ENCODE measurements at regions not wholly inside any gene's neighbourhood (a gene's known extent, or its start where the extent isn't known, plus 50 kb on each side); places are given as distances from the start of the nearest gene placed in this dataset.
"Not testable (repeated sequence)": the region's sequence is repeated elsewhere in the genome, so short reads cannot be mapped to it uniquely, and the experiment has no call there.

GRCh38 chr2:71989671-71990070 is 158.0 kb downstream of the CYP26B1 start:
- Histone ChIP-seq H3K4me1 (ENCODE audit: control insufficient read depth, insufficient read depth, low read length) (no peaks in the 10 kb centered on the region), H3K27me3 (ENCODE audit: control insufficient read depth, insufficient read depth, low read length) (no peaks in the 10 kb centered on the region), H3K4me3 (ENCODE audit: low read depth, low read length) (no peak overlapping the region), H3K9me3 (ENCODE audit: control insufficient read depth, insufficient read depth, low read depth, low read length) (no peaks in the 10 kb centered on the region), H3K36me3 (ENCODE audit: control insufficient read depth, insufficient read depth, low read length) (no peaks in the 10 kb centered on the region), H3K27ac (ENCODE audit: low read depth, low read length) (no peak overlapping the region), H3K9ac (ENCODE audit: low read length) (no peak overlapping the region)

GRCh38 chr2:71988170-71988569 is 159.5 kb downstream of the CYP26B1 start:
- no peaks in the 10 kb centered on the region for H3K4me1 ChIP-seq (ENCODE audit: control insufficient read depth, insufficient read depth, low read length)
- no peaks in the 10 kb centered on the region for H3K27me3 ChIP-seq (ENCODE audit: control insufficient read depth, insufficient read depth, low read length)
- H3K9me3 ChIP-seq (ENCODE audit: control insufficient read depth, insufficient read depth, low read depth, low read length) = no peaks in the 10 kb centered on the region
- H3K27ac ChIP-seq (ENCODE audit: low read depth, low read length) = no peak overlapping the region
- H3K9ac ChIP-seq (ENCODE audit: low read length) = no peak overlapping the region
- no peak overlapping the region for H3K4me3 ChIP-seq (ENCODE audit: low read depth, low read length)
- H3K36me3 ChIP-seq (ENCODE audit: control insufficient read depth, insufficient read depth, low read length) = no peaks in the 10 kb centered on the region

- Histone ChIP-seq H3K9ac (ENCODE audit: low read length) (no peak overlapping the region), H3K27me3 (ENCODE audit: control insufficient read depth, insufficient read depth, low read length) (peaks cover 3% of the 10 kb centered on the region), H3K4me1 (ENCODE audit: control insufficient read depth, insufficient read depth, low read length) (no peaks in the 10 kb centered on the region), H3K9me3 (ENCODE audit: control insufficient read depth, insufficient read depth, low read depth, low read length) (peaks cover 10% of the 10 kb centered on the region), H3K4me3 (ENCODE audit: low read depth, low read length) (no peak overlapping the region), H3K36me3 (ENCODE audit: control insufficient read depth, insufficient read depth, low read length) (no peaks in the 10 kb centered on the region), H3K27ac (ENCODE audit: low read depth, low read length) (no peak overlapping the region)
Measured at GRCh38 chr2:71976685-71977084, 171.0 kb downstream of the CYP26B1 start.

- H3K27ac ChIP-seq (ENCODE audit: low read depth, low read length) = no peak overlapping the region
- no peak overlapping the region for H3K4me3 ChIP-seq (ENCODE audit: low read depth, low read length)
- peaks cover 3% of the 10 kb centered on the region for H3K27me3 ChIP-seq (ENCODE audit: control insufficient read depth, insufficient read depth, low read length)
- no peak overlapping the region for H3K9ac ChIP-seq (ENCODE audit: low read length)
- H3K4me1 ChIP-seq (ENCODE audit: control insufficient read depth, insufficient read depth, low read length) = no peaks in the 10 kb centered on the region
- H3K9me3 ChIP-seq (ENCODE audit: control insufficient read depth, insufficient read depth, low read depth, low read length) = peaks cover 10% of the 10 kb centered on the region
- no peaks in the 10 kb centered on the region for H3K36me3 ChIP-seq (ENCODE audit: control insufficient read depth, insufficient read depth, low read length)
Measured at GRCh38 chr2:71974846-71975245, 172.8 kb downstream of the CYP26B1 start.

GRCh38 chr2:71971493-71971892 is 176.2 kb downstream of the CYP26B1 start:
- H3K4me1 ChIP-seq (ENCODE audit: control insufficient read depth, insufficient read depth, low read length) = no peaks in the 10 kb centered on the region
- H3K9me3 ChIP-seq (ENCODE audit: control insufficient read depth, insufficient read depth, low read depth, low read length) = no peaks in the 10 kb centered on the region
- no peaks in the 10 kb centered on the region for H3K36me3 ChIP-seq (ENCODE audit: control insufficient read depth, insufficient read depth, low read length)
- H3K9ac ChIP-seq (ENCODE audit: low read length) = no peak overlapping the region
- H3K27ac ChIP-seq (ENCODE audit: low read depth, low read length) = no peak overlapping the region
- no peak overlapping the region for H3K4me3 ChIP-seq (ENCODE audit: low read depth, low read length)
- peaks cover 3% of the 10 kb centered on the region for H3K27me3 ChIP-seq (ENCODE audit: control insufficient read depth, insufficient read depth, low read length)

- Histone ChIP-seq H3K9ac (ENCODE audit: low read length) (no peak overlapping the region), H3K36me3 (ENCODE audit: control insufficient read depth, insufficient read depth, low read length) (no peaks in the 10 kb centered on the region), H3K27me3 (ENCODE audit: control insufficient read depth, insufficient read depth, low read length) (no peaks in the 10 kb centered on the region), H3K27ac (ENCODE audit: low read depth, low read length) (no peak overlapping the region), H3K4me1 (ENCODE audit: control insufficient read depth, insufficient read depth, low read length) (no peaks in the 10 kb centered on the region), H3K4me3 (ENCODE audit: low read depth, low read length) (no peak overlapping the region), H3K9me3 (ENCODE audit: control insufficient read depth, insufficient read depth, low read depth, low read length) (no peaks in the 10 kb centered on the region)
Measured at GRCh38 chr2:71965530-71965929, 182.1 kb downstream of the CYP26B1 start.

- Histone ChIP-seq H3K4me1 (ENCODE audit: control insufficient read depth, insufficient read depth, low read length) (no peaks in the 10 kb centered on the region), H3K9ac (ENCODE audit: low read length) (no peak overlapping the region), H3K27ac (ENCODE audit: low read depth, low read length) (no peak overlapping the region), H3K4me3 (ENCODE audit: low read depth, low read length) (no peak overlapping the region), H3K36me3 (ENCODE audit: control insufficient read depth, insufficient read depth, low read length) (no peaks in the 10 kb centered on the region), H3K9me3 (ENCODE audit: control insufficient read depth, insufficient read depth, low read depth, low read length) (peaks cover 11% of the 10 kb centered on the region), H3K27me3 (ENCODE audit: control insufficient read depth, insufficient read depth, low read length) (no peaks in the 10 kb centered on the region)
Measured at GRCh38 chr2:71962911-71963694, 184.6 kb downstream of the CYP26B1 start.

- no peak overlapping the region for H3K9ac ChIP-seq (ENCODE audit: low read length)
- H3K4me3 ChIP-seq (ENCODE audit: low read depth, low read length) = no peak overlapping the region
- no peak overlapping the region for H3K27ac ChIP-seq (ENCODE audit: low read depth, low read length)
- no peaks in the 10 kb centered on the region for H3K27me3 ChIP-seq (ENCODE audit: control insufficient read depth, insufficient read depth, low read length)
- no peaks in the 10 kb centered on the region for H3K4me1 ChIP-seq (ENCODE audit: control insufficient read depth, insufficient read depth, low read length)
- no peaks in the 10 kb centered on the region for H3K36me3 ChIP-seq (ENCODE audit: control insufficient read depth, insufficient read depth, low read length)
- peaks cover 15% of the 10 kb centered on the region for H3K9me3 ChIP-seq (ENCODE audit: control insufficient read depth, insufficient read depth, low read depth, low read length)
Measured at GRCh38 chr2:71962350-71962749, 185.3 kb downstream of the CYP26B1 start.

GRCh38 chr2:71961289-71962027 is 186.2 kb downstream of the CYP26B1 start:
- H3K36me3 ChIP-seq (ENCODE audit: control insufficient read depth, insufficient read depth, low read length) = no peaks in the 10 kb centered on the region
- H3K27ac ChIP-seq (ENCODE audit: low read depth, low read length) = no peak overlapping the region
- no peaks in the 10 kb centered on the region for H3K27me3 ChIP-seq (ENCODE audit: control insufficient read depth, insufficient read depth, low read length)
- no peak overlapping the region for H3K9ac ChIP-seq (ENCODE audit: low read length)
- H3K4me1 ChIP-seq (ENCODE audit: control insufficient read depth, insufficient read depth, low read length) = no peaks in the 10 kb centered on the region
- H3K4me3 ChIP-seq (ENCODE audit: low read depth, low read length) = no peak overlapping the region
- peaks cover 18% of the 10 kb centered on the region for H3K9me3 ChIP-seq (ENCODE audit: control insufficient read depth, insufficient read depth, low read depth, low read length)

- H3K4me1 ChIP-seq (ENCODE audit: control insufficient read depth, insufficient read depth, low read length) = no peaks in the 10 kb centered on the region
- no peak overlapping the region for H3K9ac ChIP-seq (ENCODE audit: low read length)
- no peaks in the 10 kb centered on the region for H3K36me3 ChIP-seq (ENCODE audit: control insufficient read depth, insufficient read depth, low read length)
- no peak overlapping the region for H3K4me3 ChIP-seq (ENCODE audit: low read depth, low read length)
- H3K9me3 ChIP-seq (ENCODE audit: control insufficient read depth, insufficient read depth, low read depth, low read length) = peaks cover 25% of the 10 kb centered on the region
- H3K27me3 ChIP-seq (ENCODE audit: control insufficient read depth, insufficient read depth, low read length) = no peaks in the 10 kb centered on the region
- H3K27ac ChIP-seq (ENCODE audit: low read depth, low read length) = no peak overlapping the region
Measured at GRCh38 chr2:71959494-71959893, 188.2 kb downstream of the CYP26B1 start.

- peaks cover 25% of the 10 kb centered on the region for H3K9me3 ChIP-seq (ENCODE audit: control insufficient read depth, insufficient read depth, low read depth, low read length)
- H3K4me3 ChIP-seq (ENCODE audit: low read depth, low read length); H3K36me3 ChIP-seq (ENCODE audit: control insufficient read depth, insufficient read depth, low read length); H3K4me1 ChIP-seq (ENCODE audit: control insufficient read depth, insufficient read depth, low read length); H3K27me3 ChIP-seq (ENCODE audit: control insufficient read depth, insufficient read depth, low read length); H3K27ac ChIP-seq (ENCODE audit: low read depth, low read length); H3K9ac ChIP-seq (ENCODE audit: low read length): not testable (repeated sequence)
Measured at GRCh38 chr2:71958426-71958825, 189.2 kb downstream of the CYP26B1 start.

Data from HUES6 (cell line).